ENCODE measurements at regions not wholly inside any gene's neighbourhood (a gene's known extent, or its start where the extent isn't known, plus 50 kb on each side); places are given as distances from the start of the nearest gene placed in this dataset.

- CTCF ChIA-PET: no interaction called here
- intact Hi-C loops (cut with micrococcal nuclease; ENCODE audit: unreplicated experiment): no loop called here
- Mint-ChIP-seq H3K4me3 (ENCODE audit: unreplicated experiment) (no peak overlapping the region), H3K9me3 (ENCODE audit: unreplicated experiment) (no peaks in the 10 kb centered on the region), H3K4me1 (ENCODE audit: low read depth, unreplicated experiment) (no peaks in the 10 kb centered on the region), H3K27ac (ENCODE audit: unreplicated experiment) (no peak overlapping the region), H3K36me3 (ENCODE audit: insufficient read depth, unreplicated experiment) (no peaks in the 10 kb centered on the region), H3K27me3 (ENCODE audit: insufficient read depth, unreplicated experiment) (peaks cover 4% of the 10 kb centered on the region)
- H3K36me3 ChIP-seq (ENCODE audit: control insufficient read depth, insufficient read depth, low read length): no peaks in the 10 kb centered on the region
- no peaks in the 10 kb centered on the region for H3K27me3 ChIP-seq (replicated peaks; ENCODE audit: control insufficient read depth, insufficient read depth, low read length)
- DNase-seq: no peak
- no TSS peak for BruUV-seq (replicated peaks)
- no peaks in the 10 kb centered on the region for H3K9me3 ChIP-seq
- H3K4me1 ChIP-seq: no peaks in the 10 kb centered on the region
- TF ChIP-seq CTCF (IDR thresholded peaks at IDR 0.05; ENCODE audit: insufficient read depth in 1 of 2, low read depth in 1 of 2, low read length in 1 of 2, severe bottlenecking in 1 of 2, unreplicated experiment in 1 of 2): no peak
- no peak overlapping the region for H3K4me3 ChIP-seq (ENCODE audit: low read depth, low read length)
- POLR2A ChIA-PET: no interaction called here
These were observed 89.2 kb upstream of the COL8A1 start for GRCh38 chr3:99549220-99549619.

- no peaks in the 10 kb centered on the region for H3K4me1 ChIP-seq
- Mint-ChIP-seq H3K27me3 (ENCODE audit: insufficient read depth, unreplicated experiment) (peaks cover 3% of the 10 kb centered on the region), H3K4me1 (ENCODE audit: low read depth, unreplicated experiment) (no peaks in the 10 kb centered on the region), H3K27ac (ENCODE audit: unreplicated experiment) (no peak overlapping the region), H3K36me3 (ENCODE audit: insufficient read depth, unreplicated experiment) (no peaks in the 10 kb centered on the region), H3K4me3 (ENCODE audit: unreplicated experiment) (no peak overlapping the region), H3K9me3 (ENCODE audit: unreplicated experiment) (no peaks in the 10 kb centered on the region)
- ChIA-PET CTCF (no interaction called here), POLR2A (no interaction called here)
- no peak for TF ChIP-seq CTCF (IDR thresholded peaks at IDR 0.05; ENCODE audit: insufficient read depth in 1 of 2, low read depth in 1 of 2, low read length in 1 of 2, severe bottlenecking in 1 of 2, unreplicated experiment in 1 of 2)
- intact Hi-C loops (cut with micrococcal nuclease; ENCODE audit: unreplicated experiment): no loop called here
- H3K4me3 ChIP-seq (ENCODE audit: low read depth, low read length): no peak overlapping the region
- BruUV-seq (replicated peaks): no TSS peak
- no peak for DNase-seq
- no peaks in the 10 kb centered on the region for H3K36me3 ChIP-seq (ENCODE audit: control insufficient read depth, insufficient read depth, low read length)
- no peaks in the 10 kb centered on the region for H3K9me3 ChIP-seq
- no peaks in the 10 kb centered on the region for H3K27me3 ChIP-seq (replicated peaks; ENCODE audit: control insufficient read depth, insufficient read depth, low read length)
These were observed 89.7 kb upstream of the COL8A1 start for GRCh38 chr3:99548674-99549073.

- BruUV-seq (replicated peaks): no TSS peak
These were observed 92.3 kb upstream of the COL8A1 start for GRCh38 chr3:99545941-99546580.

More at GRCh38 chr3:99545941-99546580, 92.3 kb upstream of the COL8A1 start:
- Histone ChIP-seq H3K4me3 (ENCODE audit: low read depth, low read length) (no peak overlapping the region), H3K4me1 (no peaks in the 10 kb centered on the region), H3K9me3 (no peaks in the 10 kb centered on the region), H3K36me3 (ENCODE audit: control insufficient read depth, insufficient read depth, low read length) (no peaks in the 10 kb centered on the region), H3K27me3 (replicated peaks; ENCODE audit: control insufficient read depth, insufficient read depth, low read length) (no peaks in the 10 kb centered on the region)
- H3K4me1 Mint-ChIP-seq (ENCODE audit: low read depth, unreplicated experiment): no peaks in the 10 kb centered on the region
- CTCF ChIA-PET: no interaction called here
- intact Hi-C loops (cut with micrococcal nuclease; ENCODE audit: unreplicated experiment): no loop called here
- no peaks in the 10 kb centered on the region for H3K27me3 Mint-ChIP-seq (ENCODE audit: insufficient read depth, unreplicated experiment)
- TF ChIP-seq CTCF (IDR thresholded peaks at IDR 0.05; ENCODE audit: insufficient read depth in 1 of 2, low read depth in 1 of 2, low read length in 1 of 2, severe bottlenecking in 1 of 2, unreplicated experiment in 1 of 2): no peak
- no peak overlapping the region for H3K4me3 Mint-ChIP-seq (ENCODE audit: unreplicated experiment)
- POLR2A ChIA-PET: no interaction called here
- H3K36me3 Mint-ChIP-seq (ENCODE audit: insufficient read depth, unreplicated experiment): no peaks in the 10 kb centered on the region
- DNase-seq: no peak
- H3K9me3 Mint-ChIP-seq (ENCODE audit: unreplicated experiment): no peaks in the 10 kb centered on the region
- no peak overlapping the region for H3K27ac Mint-ChIP-seq (ENCODE audit: unreplicated experiment)

Data from Caco-2 (cell line).